H9 (cell line): ENCODE measurements at regions not wholly inside any gene's neighbourhood (a gene's known extent, or its start where the extent isn't known, plus 50 kb on each side); places are given as distances from the start of the nearest gene placed in this dataset.

Source experiments
- DNase-seq: peaks from one replicate; pipeline ENCODE4 v3.0.0-alpha.2; 2017
- H2AFZ ChIP-seq: one replicate; pipeline ENCODE4 v1.6.1; 2013; ENCODE audit warnings: mild to moderate bottlenecking, low read length, control low read depth, moderate library complexity
- H2AK5ac ChIP-seq: 2 replicates; pipeline ENCODE4 v1.6.1; 2013; ENCODE audit warnings: low read length, control low read depth, mixed read lengths; ENCODE audit not compliant: insufficient read length
- H2BK120ac ChIP-seq: one replicate; pipeline ENCODE4 v1.6.1; 2013; ENCODE audit warnings: low read depth, mild to moderate bottlenecking, low read length, control low read depth, inconsistent platforms; ENCODE audit not compliant: poor library complexity, severe bottlenecking
- H2BK12ac ChIP-seq: 2 replicates; pipeline ENCODE4 v1.6.1; 2013; ENCODE audit warnings: low read length, control low read depth, mixed read lengths, low read depth; ENCODE audit not compliant: insufficient read length
- H2BK15ac ChIP-seq: 2 replicates; pipeline ENCODE4 v1.6.1; 2013; ENCODE audit warnings: low read depth, low read length, control low read depth
- H2BK20ac ChIP-seq: one replicate; pipeline ENCODE4 v1.6.1; 2013; ENCODE audit warnings: low read depth, mild to moderate bottlenecking, low read length, control low read depth, inconsistent platforms; ENCODE audit not compliant: poor library complexity, severe bottlenecking
- H2BK5ac ChIP-seq: 2 replicates; pipeline ENCODE4 v1.6.1; 2013; ENCODE audit warnings: low read length, control low read depth, mixed read lengths; ENCODE audit not compliant: insufficient read length
- H3K14ac ChIP-seq: 2 replicates; pipeline ENCODE4 v1.6.1; 2013; ENCODE audit warnings: low read length, control low read depth; ENCODE audit not compliant: insufficient read depth
- H3K18ac ChIP-seq: 2 replicates; pipeline ENCODE4 v1.6.1; 2013; ENCODE audit warnings: low read depth, mild to moderate bottlenecking, mixed read lengths, low read length, control low read depth; ENCODE audit not compliant: insufficient read length
- H3K23ac ChIP-seq: 2 replicates; pipeline ENCODE4 v1.6.1; 2013; ENCODE audit warnings: low read length, control low read depth, mixed read lengths, low read depth; ENCODE audit not compliant: insufficient read length
- H3K23me2 ChIP-seq: 2 replicates; pipeline ENCODE4 v1.6.1; 2013; ENCODE audit warnings: low read depth, mild to moderate bottlenecking, mixed read lengths, low read length, control low read depth; ENCODE audit not compliant: insufficient read length, poor library complexity, severe bottlenecking
- H3K27ac ChIP-seq: 2 replicates; pipeline ENCODE4 v1.5.1; 2013; ENCODE audit warnings: low read length, control low read depth, mixed read lengths, low read depth; ENCODE audit not compliant: insufficient read length
- H3K27me3 ChIP-seq: 2 replicates; pipeline ENCODE4 v1.6.1; 2013; ENCODE audit warnings: low read length, control low read depth, inconsistent platforms; ENCODE audit not compliant: insufficient read depth
- H3K4ac ChIP-seq: 2 replicates; pipeline ENCODE4 v1.6.1; 2013; ENCODE audit warnings: low read depth, mild to moderate bottlenecking, control low read depth, inconsistent platforms, low read length, moderate library complexity
- H3K4me1 ChIP-seq: 2 replicates; pipeline ENCODE4 v1.6.1; 2013; ENCODE audit warnings: low read length, control low read depth, inconsistent platforms; ENCODE audit not compliant: insufficient read depth
- H3K4me2 ChIP-seq: 2 replicates; pipeline ENCODE4 v1.6.1; 2013; ENCODE audit warnings: low read length, control low read depth, mixed read lengths; ENCODE audit not compliant: insufficient read length, insufficient read depth
- H3K56ac ChIP-seq: 2 replicates; pipeline ENCODE4 v1.6.1; 2013; ENCODE audit warnings: low read depth, mild to moderate bottlenecking, mixed read lengths, low read length, control low read depth; ENCODE audit not compliant: insufficient read length
- H3K79me1 ChIP-seq: 2 replicates; pipeline ENCODE4 v1.6.1; 2013; ENCODE audit warnings: low read depth, mild to moderate bottlenecking, moderate library complexity, low read length, control low read depth, inconsistent platforms; ENCODE audit not compliant: insufficient read depth, poor library complexity, severe bottlenecking
- H3K79me2 ChIP-seq: 2 replicates; pipeline ENCODE4 v1.6.1; 2013; ENCODE audit warnings: low read length, control low read depth, inconsistent platforms; ENCODE audit not compliant: insufficient read depth
- H3K9ac ChIP-seq: 2 replicates; pipeline ENCODE4 v1.6.1; 2013; ENCODE audit warnings: low read length, control low read depth, mixed read lengths; ENCODE audit not compliant: insufficient read length; ENCODE audit errors: extremely low read depth
- H3K9me3 ChIP-seq: one replicate; pipeline ENCODE4 v1.6.1; 2013; ENCODE audit warnings: low read depth, low read length, inconsistent platforms; ENCODE audit not compliant: control insufficient read depth
- H3T11ph ChIP-seq: one replicate; pipeline ENCODE4 v1.6.1; 2013; ENCODE audit warnings: mild to moderate bottlenecking, low read length, control low read depth, inconsistent platforms
- H4K20me1 ChIP-seq: one replicate; pipeline ENCODE4 v1.6.1; 2013; ENCODE audit not compliant: control insufficient read depth, insufficient read length, insufficient read depth
- H4K5ac ChIP-seq: 2 replicates; pipeline ENCODE4 v1.6.1; 2013; ENCODE audit warnings: low read depth, mild to moderate bottlenecking, mixed read lengths, low read length, control low read depth; ENCODE audit not compliant: insufficient read length
- H4K8ac ChIP-seq: replicated peaks from 2 replicates; pipeline ENCODE4 v1.6.1; 2013; ENCODE audit warnings: low read length, control low read depth, mixed read lengths, low read depth; ENCODE audit not compliant: insufficient read length
- H4K91ac ChIP-seq: 2 replicates; pipeline ENCODE4 v1.6.1; 2013; ENCODE audit warnings: low read depth, mild to moderate bottlenecking, moderate library complexity, mixed read lengths, low read length, control low read depth; ENCODE audit not compliant: insufficient read length
- H3K27ac Mint-ChIP-seq, 3 experiments: 2 replicates in 2 of 3; 3 replicates in 1 of 3; pipeline ENCODE4 v1.8.0; 2020 to 2021; ENCODE audit warnings: mixed read lengths in 3 of 3, mild to moderate bottlenecking in 1 of 3, moderate library complexity in 1 of 3
- H3K27me3 Mint-ChIP-seq: 2 replicates; pipeline ENCODE4 v1.8.0; 2021; ENCODE audit warnings: low read depth, mild to moderate bottlenecking, moderate library complexity, mixed read lengths
- H3K36me3 Mint-ChIP-seq, 3 experiments: 2 replicates in 2 of 3; 3 replicates in 1 of 3; pipeline ENCODE4 v1.8.0; 2020 to 2021; ENCODE audit warnings: low read depth in 3 of 3, mixed read lengths in 3 of 3; ENCODE audit not compliant: insufficient read depth in 1 of 3
- H3K4me1 Mint-ChIP-seq, 2 experiments: 2 replicates each; pipeline ENCODE4 v1.8.0; 2020; ENCODE audit warnings: mixed read lengths in 2 of 2
- H3K4me3 Mint-ChIP-seq, 2 experiments: 2 replicates in 1 of 2; 3 replicates in 1 of 2; pipeline ENCODE4 v1.8.0; 2020 to 2021; ENCODE audit warnings: mild to moderate bottlenecking in 2 of 2, mixed read lengths in 2 of 2, moderate library complexity in 1 of 2
- H3K9me3 Mint-ChIP-seq, 2 experiments: 2 replicates in 1 of 2; 3 replicates in 1 of 2; pipeline ENCODE4 v1.8.0; 2020; ENCODE audit warnings: mild to moderate bottlenecking in 2 of 2, mixed read lengths in 2 of 2, moderate library complexity in 1 of 2
- WGBS: extraction: QIAGEN DNeasy Blood & Tissue Kit; methylation state at CpG from one replicate; pipeline ENCODE4 v1.1.7; 2013; ENCODE audit warnings: missing lambda C conversion rate, low lambda C conversion rate, mixed read lengths; ENCODE audit not compliant: insufficient read length; ENCODE audit errors: extremely low coverage; 5-methylcytosine and 5-hydroxymethylcytosine counted together
- TF ChIP-seq, protein P1 (sequence below): fragments of 200-600 bp; sonication (generic); conservative IDR thresholded peaks from 3 replicates; pipeline ENCODE4 v1.8.0; 2021; ENCODE audit warnings: antibody characterized with exemption, mild to moderate bottlenecking

DNA sequence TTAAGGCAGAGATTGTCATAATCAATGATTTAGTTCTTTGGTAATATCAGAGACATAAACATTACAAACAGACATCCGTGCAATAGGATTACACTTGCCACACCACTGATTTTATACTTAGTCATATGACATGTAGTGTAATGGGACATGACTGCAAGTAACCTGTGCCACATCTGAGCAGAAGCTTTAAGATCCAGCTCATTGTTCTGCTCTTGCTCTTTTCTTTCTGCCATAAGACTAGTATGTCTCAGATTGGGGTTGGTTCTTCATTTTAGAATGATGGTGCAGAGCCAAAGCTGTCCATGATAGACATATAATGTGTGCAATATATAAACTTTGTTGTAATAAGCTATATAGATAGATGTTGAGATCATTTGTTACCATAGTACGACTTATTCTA lies 119.7 kb upstream of the SEMA3A start:
- Histone ChIP-seq H2BK20ac (no peak overlapping the region), H4K20me1 (no peaks in the 10 kb centered on the region), H3T11ph (no peak overlapping the region), H2BK5ac (no peak overlapping the region), H3K79me1 (no peaks in the 10 kb centered on the region), H3K4me1 (no peaks in the 10 kb centered on the region), H3K4me2 (no peak overlapping the region), H2BK12ac (no peak overlapping the region), H3K9me3 (no peaks in the 10 kb centered on the region), H2BK120ac (no peak overlapping the region), H3K23me2 (no peaks in the 10 kb centered on the region), H3K14ac (no peak overlapping the region), H3K27me3 (no peaks in the 10 kb centered on the region), H3K56ac (no peak overlapping the region), H4K8ac (no peak overlapping the region), H3K9ac (no peak overlapping the region), H3K79me2 (no peaks in the 10 kb centered on the region), H3K23ac (no peak overlapping the region), H2BK15ac (no peak overlapping the region), H4K91ac (no peak overlapping the region), H3K27ac (no peak overlapping the region), H2AFZ (no peak overlapping the region), H4K5ac (no peak overlapping the region), H2AK5ac (no peak overlapping the region), H3K4ac (no peak overlapping the region), H3K18ac (no peak overlapping the region)
- Mint-ChIP-seq H3K27me3 (no peaks in the 10 kb centered on the region), H3K36me3 (no peaks in the 10 kb centered on the region), H3K4me1 (no peaks in the 10 kb centered on the region), H3K4me3 (no peak overlapping the region), H3K9me3 (no peaks in the 10 kb centered on the region; a peak in 1 of 5 replicates), H3K27ac (no peak overlapping the region)
- TF ChIP-seq, protein P1, sequence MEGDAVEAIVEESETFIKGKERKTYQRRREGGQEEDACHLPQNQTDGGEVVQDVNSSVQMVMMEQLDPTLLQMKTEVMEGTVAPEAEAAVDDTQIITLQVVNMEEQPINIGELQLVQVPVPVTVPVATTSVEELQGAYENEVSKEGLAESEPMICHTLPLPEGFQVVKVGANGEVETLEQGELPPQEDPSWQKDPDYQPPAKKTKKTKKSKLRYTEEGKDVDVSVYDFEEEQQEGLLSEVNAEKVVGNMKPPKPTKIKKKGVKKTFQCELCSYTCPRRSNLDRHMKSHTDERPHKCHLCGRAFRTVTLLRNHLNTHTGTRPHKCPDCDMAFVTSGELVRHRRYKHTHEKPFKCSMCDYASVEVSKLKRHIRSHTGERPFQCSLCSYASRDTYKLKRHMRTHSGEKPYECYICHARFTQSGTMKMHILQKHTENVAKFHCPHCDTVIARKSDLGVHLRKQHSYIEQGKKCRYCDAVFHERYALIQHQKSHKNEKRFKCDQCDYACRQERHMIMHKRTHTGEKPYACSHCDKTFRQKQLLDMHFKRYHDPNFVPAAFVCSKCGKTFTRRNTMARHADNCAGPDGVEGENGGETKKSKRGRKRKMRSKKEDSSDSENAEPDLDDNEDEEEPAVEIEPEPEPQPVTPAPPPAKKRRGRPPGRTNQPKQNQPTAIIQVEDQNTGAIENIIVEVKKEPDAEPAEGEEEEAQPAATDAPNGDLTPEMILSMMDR, result no peak
- no peak for DNase-seq
- no CpG with 5 or more reads among the region's 2 CpGs for WGBS
